ENCODE measurements at regions not wholly inside any gene's neighbourhood (a gene's known extent, or its start where the extent isn't known, plus 50 kb on each side); places are given as distances from the start of the nearest gene placed in this dataset.

DNA sequence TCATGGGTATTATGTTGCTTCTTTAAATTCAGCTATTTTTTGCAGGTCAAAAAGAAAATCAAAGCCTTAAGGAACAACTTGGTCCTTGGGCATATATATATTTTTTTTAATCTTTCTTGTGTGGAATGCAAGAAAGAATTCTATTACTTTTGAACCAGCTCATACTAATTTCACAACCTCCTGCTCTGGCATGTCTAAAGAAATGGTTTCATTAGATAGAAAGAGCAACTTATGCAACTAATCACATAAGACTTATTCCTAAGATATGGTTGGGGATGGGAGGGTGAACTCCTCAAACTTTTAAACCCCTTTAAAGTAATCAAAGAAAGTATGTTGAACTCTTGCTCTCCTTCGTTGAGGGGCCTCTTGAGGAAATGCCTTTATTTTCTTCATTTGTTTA, 114.9 kb downstream of the GMNC start:
- H3K4me2 ChIP-seq = no peak overlapping the region
- no peaks in the 10 kb centered on the region for H3K36me3 ChIP-seq (replicated peaks; ENCODE audit: insufficient read depth, low read depth)
- no peaks in the 10 kb centered on the region for H3K9me2 ChIP-seq (replicated peaks; ENCODE audit: insufficient read depth)
- H3K4me1 ChIP-seq (ENCODE audit: insufficient read depth) = no peaks in the 10 kb centered on the region
- no peaks in the 10 kb centered on the region for H3K9me3 ChIP-seq (ENCODE audit: low read depth)
- DNase-seq (ENCODE audit: low spot score) = no peak
- no peak overlapping the region for H3K27ac ChIP-seq
- no peak for TF ChIP-seq EZH2phosphoT487 (IDR thresholded peaks at IDR 0.05; ENCODE audit: low read depth, severe bottlenecking, unreplicated experiment)
- no peak overlapping the region for H3K4me3 ChIP-seq
- H2AFZ ChIP-seq = no peak overlapping the region
- H4K20me1 ChIP-seq (ENCODE audit: insufficient read depth, poor library complexity, severe bottlenecking) = no peaks in the 10 kb centered on the region
- 61% methylated on average over 1 of the region's 1 CpG for WGBS (ENCODE audit: low lambda C conversion rate, missing lambda C conversion rate)
- H3K79me2 ChIP-seq = no peaks in the 10 kb centered on the region
- no peaks in the 10 kb centered on the region for H3K27me3 ChIP-seq

DNA sequence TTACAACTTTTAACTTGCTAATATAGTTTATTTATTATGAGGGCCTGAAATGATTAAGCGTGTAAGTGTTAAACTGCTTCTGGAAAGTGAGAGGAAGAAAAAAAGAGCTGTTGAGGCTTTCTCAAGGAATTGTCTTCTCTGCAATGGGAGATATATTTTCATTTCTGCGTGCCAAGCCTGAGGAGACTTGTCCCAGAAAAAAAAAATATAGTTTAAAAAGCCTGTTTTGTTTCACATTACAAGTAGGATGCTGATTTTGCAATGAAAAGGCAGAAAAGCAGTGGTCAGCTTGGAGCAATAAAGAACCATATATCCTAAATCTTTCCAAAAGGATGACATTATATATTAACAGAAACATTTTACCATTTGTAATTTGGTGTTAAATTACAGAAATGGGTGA, 115.5 kb downstream of the GMNC start:
- no peaks in the 10 kb centered on the region for H3K79me2 ChIP-seq
- DNase-seq (ENCODE audit: low spot score) = no peak
- H3K4me2 ChIP-seq = no peak overlapping the region
- WGBS (ENCODE audit: low lambda C conversion rate, missing lambda C conversion rate) = 71% methylated on average over 2 of the region's 2 CpGs
- H3K9me2 ChIP-seq (replicated peaks; ENCODE audit: insufficient read depth) = no peaks in the 10 kb centered on the region
- H3K27ac ChIP-seq = peak overlapping the region; percentile 32
- no peak overlapping the region for H2AFZ ChIP-seq
- no peaks in the 10 kb centered on the region for H3K4me1 ChIP-seq (ENCODE audit: insufficient read depth)
- H3K9me3 ChIP-seq (ENCODE audit: low read depth) = no peaks in the 10 kb centered on the region
- no peaks in the 10 kb centered on the region for H3K27me3 ChIP-seq
- no peak for TF ChIP-seq EZH2phosphoT487 (IDR thresholded peaks at IDR 0.05; ENCODE audit: low read depth, severe bottlenecking, unreplicated experiment)
- TF ChIP-seq, protein P1, sequence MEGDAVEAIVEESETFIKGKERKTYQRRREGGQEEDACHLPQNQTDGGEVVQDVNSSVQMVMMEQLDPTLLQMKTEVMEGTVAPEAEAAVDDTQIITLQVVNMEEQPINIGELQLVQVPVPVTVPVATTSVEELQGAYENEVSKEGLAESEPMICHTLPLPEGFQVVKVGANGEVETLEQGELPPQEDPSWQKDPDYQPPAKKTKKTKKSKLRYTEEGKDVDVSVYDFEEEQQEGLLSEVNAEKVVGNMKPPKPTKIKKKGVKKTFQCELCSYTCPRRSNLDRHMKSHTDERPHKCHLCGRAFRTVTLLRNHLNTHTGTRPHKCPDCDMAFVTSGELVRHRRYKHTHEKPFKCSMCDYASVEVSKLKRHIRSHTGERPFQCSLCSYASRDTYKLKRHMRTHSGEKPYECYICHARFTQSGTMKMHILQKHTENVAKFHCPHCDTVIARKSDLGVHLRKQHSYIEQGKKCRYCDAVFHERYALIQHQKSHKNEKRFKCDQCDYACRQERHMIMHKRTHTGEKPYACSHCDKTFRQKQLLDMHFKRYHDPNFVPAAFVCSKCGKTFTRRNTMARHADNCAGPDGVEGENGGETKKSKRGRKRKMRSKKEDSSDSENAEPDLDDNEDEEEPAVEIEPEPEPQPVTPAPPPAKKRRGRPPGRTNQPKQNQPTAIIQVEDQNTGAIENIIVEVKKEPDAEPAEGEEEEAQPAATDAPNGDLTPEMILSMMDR (IDR thresholded peaks at IDR 0.05; ENCODE audit: poor library complexity) = no peak
- no peak for TF ChIP-seq EZH2 (IDR thresholded peaks at IDR 0.05; ENCODE audit: borderline replicate concordance)
- H3K36me3 ChIP-seq (replicated peaks; ENCODE audit: insufficient read depth, low read depth) = no peaks in the 10 kb centered on the region
- H3K4me3 ChIP-seq = no peak overlapping the region
- no peaks in the 10 kb centered on the region for H4K20me1 ChIP-seq (ENCODE audit: insufficient read depth, poor library complexity, severe bottlenecking)

DNA sequence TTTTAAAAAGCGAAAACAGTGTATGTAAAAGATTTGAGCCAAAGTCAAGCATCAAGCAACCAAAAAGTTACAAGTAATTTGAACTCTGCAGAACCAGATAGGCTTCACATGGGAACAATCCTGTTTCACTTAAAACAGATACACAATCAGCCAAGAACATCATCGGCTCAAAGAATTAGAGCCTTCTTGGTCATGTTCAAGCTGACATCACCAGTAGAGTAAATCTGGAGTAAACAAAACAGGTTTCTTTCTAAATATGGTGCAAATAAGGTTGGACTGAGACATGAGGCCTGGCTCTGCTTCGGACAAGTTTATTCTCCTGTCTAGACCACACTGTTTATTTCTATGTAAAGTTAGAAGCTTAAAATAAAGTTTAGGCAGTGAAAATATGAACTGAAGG, 116.0 kb downstream of the GMNC start:
- Histone ChIP-seq H3K9me3 (ENCODE audit: low read depth) (no peaks in the 10 kb centered on the region), H2AFZ (no peak overlapping the region), H3K79me2 (no peaks in the 10 kb centered on the region), H3K4me1 (ENCODE audit: insufficient read depth) (no peaks in the 10 kb centered on the region), H3K4me3 (no peak overlapping the region), H4K20me1 (ENCODE audit: insufficient read depth, poor library complexity, severe bottlenecking) (no peaks in the 10 kb centered on the region), H3K36me3 (replicated peaks; ENCODE audit: insufficient read depth, low read depth) (no peaks in the 10 kb centered on the region), H3K4me2 (no peak overlapping the region), H3K9me2 (replicated peaks; ENCODE audit: insufficient read depth) (no peaks in the 10 kb centered on the region), H3K27ac (peak overlapping the region; percentile 32), H3K27me3 (no peaks in the 10 kb centered on the region)
- TF ChIP-seq, protein P1 (IDR thresholded peaks at IDR 0.05; ENCODE audit: poor library complexity) = no peak
- TF ChIP-seq EZH2phosphoT487 (IDR thresholded peaks at IDR 0.05; ENCODE audit: low read depth, severe bottlenecking, unreplicated experiment) (no peak), EZH2 (IDR thresholded peaks at IDR 0.05; ENCODE audit: borderline replicate concordance) (no peak)
- WGBS (ENCODE audit: low lambda C conversion rate, missing lambda C conversion rate) = 63% methylated on average over 3 of the region's 3 CpGs
- no peak for DNase-seq (ENCODE audit: low spot score)

DNA sequence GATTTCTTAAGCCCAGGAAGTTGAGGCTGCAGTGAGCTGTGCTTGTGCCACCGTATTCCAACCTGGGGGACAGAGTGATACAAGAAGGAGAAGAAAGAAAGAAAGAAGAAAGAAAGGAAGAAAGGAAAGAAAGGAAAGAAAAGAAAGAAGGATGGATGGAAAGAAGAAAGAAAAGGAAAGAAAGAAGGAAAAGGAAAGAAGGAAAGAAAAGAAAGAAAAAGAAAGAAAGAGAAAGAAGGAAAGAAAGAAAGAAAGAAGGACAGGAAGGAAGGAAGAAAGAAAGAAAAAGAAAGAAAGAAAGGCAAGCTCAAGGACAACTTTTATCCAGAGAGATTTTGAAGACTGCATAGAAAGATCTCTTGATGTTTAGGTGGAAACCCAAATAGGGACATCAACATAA, 120.7 kb downstream of the GMNC start:
- DNase-seq (ENCODE audit: low spot score) = no peak
- Histone ChIP-seq H3K79me2 (no peaks in the 10 kb centered on the region), H3K27ac (no peak overlapping the region), H3K4me3 (no peak overlapping the region), H2AFZ (no peak overlapping the region), H3K27me3 (no peaks in the 10 kb centered on the region), H3K36me3 (replicated peaks; ENCODE audit: insufficient read depth, low read depth) (no peaks in the 10 kb centered on the region), H3K4me2 (no peak overlapping the region), H3K9me2 (replicated peaks; ENCODE audit: insufficient read depth) (no peaks in the 10 kb centered on the region), H3K9me3 (ENCODE audit: low read depth) (no peaks in the 10 kb centered on the region), H4K20me1 (ENCODE audit: insufficient read depth, poor library complexity, severe bottlenecking) (no peaks in the 10 kb centered on the region), H3K4me1 (ENCODE audit: insufficient read depth) (no peaks in the 10 kb centered on the region)
- WGBS (ENCODE audit: low lambda C conversion rate, missing lambda C conversion rate) = 69% methylated on average over 1 of the region's 1 CpG
- TF ChIP-seq EZH2 (IDR thresholded peaks at IDR 0.05; ENCODE audit: borderline replicate concordance) = no peak
- TF ChIP-seq, protein P1 (IDR thresholded peaks at IDR 0.05; ENCODE audit: poor library complexity) = no peak
- TF ChIP-seq EZH2phosphoT487 (IDR thresholded peaks at IDR 0.05; ENCODE audit: low read depth, severe bottlenecking, unreplicated experiment) = no peak

Measured in hepatocyte (in vitro differentiated cells).